H9 (cell line): ENCODE measurements at regions not wholly inside any gene's neighbourhood (a gene's known extent, or its start where the extent isn't known, plus 50 kb on each side); places are given as distances from the start of the nearest gene placed in this dataset.

Experiments used
- DNase-seq: peaks from one replicate; pipeline ENCODE4 v3.0.0-alpha.2; 2017
- H2AFZ ChIP-seq: one replicate; pipeline ENCODE4 v1.6.1; 2013; ENCODE audit warnings: mild to moderate bottlenecking, low read length, control low read depth, moderate library complexity
- H2AK5ac ChIP-seq: 2 replicates; pipeline ENCODE4 v1.6.1; 2013; ENCODE audit warnings: low read length, control low read depth, mixed read lengths; ENCODE audit not compliant: insufficient read length
- H2BK120ac ChIP-seq: one replicate; pipeline ENCODE4 v1.6.1; 2013; ENCODE audit warnings: low read depth, mild to moderate bottlenecking, low read length, control low read depth, inconsistent platforms; ENCODE audit not compliant: poor library complexity, severe bottlenecking
- H2BK12ac ChIP-seq: 2 replicates; pipeline ENCODE4 v1.6.1; 2013; ENCODE audit warnings: low read length, control low read depth, mixed read lengths, low read depth; ENCODE audit not compliant: insufficient read length
- H2BK15ac ChIP-seq: 2 replicates; pipeline ENCODE4 v1.6.1; 2013; ENCODE audit warnings: low read depth, low read length, control low read depth
- H2BK20ac ChIP-seq: one replicate; pipeline ENCODE4 v1.6.1; 2013; ENCODE audit warnings: low read depth, mild to moderate bottlenecking, low read length, control low read depth, inconsistent platforms; ENCODE audit not compliant: poor library complexity, severe bottlenecking
- H2BK5ac ChIP-seq: 2 replicates; pipeline ENCODE4 v1.6.1; 2013; ENCODE audit warnings: low read length, control low read depth, mixed read lengths; ENCODE audit not compliant: insufficient read length
- H3K14ac ChIP-seq: 2 replicates; pipeline ENCODE4 v1.6.1; 2013; ENCODE audit warnings: low read length, control low read depth; ENCODE audit not compliant: insufficient read depth
- H3K18ac ChIP-seq: 2 replicates; pipeline ENCODE4 v1.6.1; 2013; ENCODE audit warnings: low read depth, mild to moderate bottlenecking, mixed read lengths, low read length, control low read depth; ENCODE audit not compliant: insufficient read length
- H3K23ac ChIP-seq: 2 replicates; pipeline ENCODE4 v1.6.1; 2013; ENCODE audit warnings: low read length, control low read depth, mixed read lengths, low read depth; ENCODE audit not compliant: insufficient read length
- H3K23me2 ChIP-seq: 2 replicates; pipeline ENCODE4 v1.6.1; 2013; ENCODE audit warnings: low read depth, mild to moderate bottlenecking, mixed read lengths, low read length, control low read depth; ENCODE audit not compliant: insufficient read length, poor library complexity, severe bottlenecking
- H3K27ac ChIP-seq: 2 replicates; pipeline ENCODE4 v1.5.1; 2013; ENCODE audit warnings: low read length, control low read depth, mixed read lengths, low read depth; ENCODE audit not compliant: insufficient read length
- H3K27me3 ChIP-seq: 2 replicates; pipeline ENCODE4 v1.6.1; 2013; ENCODE audit warnings: low read length, control low read depth, inconsistent platforms; ENCODE audit not compliant: insufficient read depth
- H3K4ac ChIP-seq: 2 replicates; pipeline ENCODE4 v1.6.1; 2013; ENCODE audit warnings: low read depth, mild to moderate bottlenecking, control low read depth, inconsistent platforms, low read length, moderate library complexity
- H3K4me1 ChIP-seq: 2 replicates; pipeline ENCODE4 v1.6.1; 2013; ENCODE audit warnings: low read length, control low read depth, inconsistent platforms; ENCODE audit not compliant: insufficient read depth
- H3K4me2 ChIP-seq: 2 replicates; pipeline ENCODE4 v1.6.1; 2013; ENCODE audit warnings: low read length, control low read depth, mixed read lengths; ENCODE audit not compliant: insufficient read length, insufficient read depth
- H3K56ac ChIP-seq: 2 replicates; pipeline ENCODE4 v1.6.1; 2013; ENCODE audit warnings: low read depth, mild to moderate bottlenecking, mixed read lengths, low read length, control low read depth; ENCODE audit not compliant: insufficient read length
- H3K79me1 ChIP-seq: 2 replicates; pipeline ENCODE4 v1.6.1; 2013; ENCODE audit warnings: low read depth, mild to moderate bottlenecking, moderate library complexity, low read length, control low read depth, inconsistent platforms; ENCODE audit not compliant: insufficient read depth, poor library complexity, severe bottlenecking
- H3K79me2 ChIP-seq: 2 replicates; pipeline ENCODE4 v1.6.1; 2013; ENCODE audit warnings: low read length, control low read depth, inconsistent platforms; ENCODE audit not compliant: insufficient read depth
- H3K9ac ChIP-seq: 2 replicates; pipeline ENCODE4 v1.6.1; 2013; ENCODE audit warnings: low read length, control low read depth, mixed read lengths; ENCODE audit not compliant: insufficient read length; ENCODE audit errors: extremely low read depth
- H3K9me3 ChIP-seq: one replicate; pipeline ENCODE4 v1.6.1; 2013; ENCODE audit warnings: low read depth, low read length, inconsistent platforms; ENCODE audit not compliant: control insufficient read depth
- H3T11ph ChIP-seq: one replicate; pipeline ENCODE4 v1.6.1; 2013; ENCODE audit warnings: mild to moderate bottlenecking, low read length, control low read depth, inconsistent platforms
- H4K20me1 ChIP-seq: one replicate; pipeline ENCODE4 v1.6.1; 2013; ENCODE audit not compliant: control insufficient read depth, insufficient read length, insufficient read depth
- H4K5ac ChIP-seq: 2 replicates; pipeline ENCODE4 v1.6.1; 2013; ENCODE audit warnings: low read depth, mild to moderate bottlenecking, mixed read lengths, low read length, control low read depth; ENCODE audit not compliant: insufficient read length
- H4K8ac ChIP-seq: replicated peaks from 2 replicates; pipeline ENCODE4 v1.6.1; 2013; ENCODE audit warnings: low read length, control low read depth, mixed read lengths, low read depth; ENCODE audit not compliant: insufficient read length
- H4K91ac ChIP-seq: 2 replicates; pipeline ENCODE4 v1.6.1; 2013; ENCODE audit warnings: low read depth, mild to moderate bottlenecking, moderate library complexity, mixed read lengths, low read length, control low read depth; ENCODE audit not compliant: insufficient read length
- H3K27ac Mint-ChIP-seq, 3 experiments: 2 replicates in 2 of 3; 3 replicates in 1 of 3; pipeline ENCODE4 v1.8.0; 2020 to 2021; ENCODE audit warnings: mixed read lengths in 3 of 3, mild to moderate bottlenecking in 1 of 3, moderate library complexity in 1 of 3
- H3K27me3 Mint-ChIP-seq: 2 replicates; pipeline ENCODE4 v1.8.0; 2021; ENCODE audit warnings: low read depth, mild to moderate bottlenecking, moderate library complexity, mixed read lengths
- H3K36me3 Mint-ChIP-seq, 3 experiments: 2 replicates in 2 of 3; 3 replicates in 1 of 3; pipeline ENCODE4 v1.8.0; 2020 to 2021; ENCODE audit warnings: low read depth in 3 of 3, mixed read lengths in 3 of 3; ENCODE audit not compliant: insufficient read depth in 1 of 3
- H3K4me1 Mint-ChIP-seq, 2 experiments: 2 replicates each; pipeline ENCODE4 v1.8.0; 2020; ENCODE audit warnings: mixed read lengths in 2 of 2
- H3K4me3 Mint-ChIP-seq, 2 experiments: 2 replicates in 1 of 2; 3 replicates in 1 of 2; pipeline ENCODE4 v1.8.0; 2020 to 2021; ENCODE audit warnings: mild to moderate bottlenecking in 2 of 2, mixed read lengths in 2 of 2, moderate library complexity in 1 of 2
- H3K9me3 Mint-ChIP-seq, 2 experiments: 2 replicates in 1 of 2; 3 replicates in 1 of 2; pipeline ENCODE4 v1.8.0; 2020; ENCODE audit warnings: mild to moderate bottlenecking in 2 of 2, mixed read lengths in 2 of 2, moderate library complexity in 1 of 2
- CTCF ChIP-seq: fragments of 200-600 bp; sonication (generic); conservative IDR thresholded peaks from 3 replicates; pipeline ENCODE4 v1.8.0; 2021; ENCODE audit warnings: antibody characterized with exemption, mild to moderate bottlenecking
- WGBS: extraction: QIAGEN DNeasy Blood & Tissue Kit; methylation state at CpG from one replicate; pipeline ENCODE4 v1.1.7; 2013; ENCODE audit warnings: missing lambda C conversion rate, low lambda C conversion rate, mixed read lengths; ENCODE audit not compliant: insufficient read length; ENCODE audit errors: extremely low coverage; 5-methylcytosine and 5-hydroxymethylcytosine counted together

- no peaks in the 10 kb centered on the region for H3K27me3 ChIP-seq
- H4K8ac ChIP-seq, result no peak overlapping the region
- no peak overlapping the region for H3K4me2 ChIP-seq
- H3K4me1 ChIP-seq, result no peaks in the 10 kb centered on the region
- peaks cover 4 to 9% of the 10 kb centered on the region in 2 experiments; a peak in 2 of 4 replicates for H3K4me1 Mint-ChIP-seq
- H3T11ph ChIP-seq, result no peak overlapping the region
- H3K9me3 ChIP-seq, result no peaks in the 10 kb centered on the region
- H4K91ac ChIP-seq, result no peak overlapping the region
- no peaks in the 10 kb centered on the region for H4K20me1 ChIP-seq
- no peaks in the 10 kb centered on the region; a peak in 1 of 7 replicates for H3K36me3 Mint-ChIP-seq
- no peak overlapping the region for H3K14ac ChIP-seq
- no CpG with 5 or more reads among the region's 9 CpGs for WGBS
- H3K23ac ChIP-seq, result no peak overlapping the region
- H2AK5ac ChIP-seq, result no peak overlapping the region
- DNase-seq, result peak; percentile 30
- no peak overlapping the region for H2BK15ac ChIP-seq
- TF ChIP-seq CTCF, result no peak
- no peak overlapping the region for H2AFZ ChIP-seq
- no peak overlapping the region for H2BK120ac ChIP-seq
- H3K27ac Mint-ChIP-seq, result no peak overlapping the region
- no peak overlapping the region for H2BK20ac ChIP-seq
- no peak overlapping the region for H3K56ac ChIP-seq
- no peak overlapping the region for H3K4ac ChIP-seq
- no peak overlapping the region for H3K4me3 Mint-ChIP-seq
- no peak overlapping the region for H3K18ac ChIP-seq
- H3K27me3 Mint-ChIP-seq, result no peaks in the 10 kb centered on the region
- H3K9ac ChIP-seq, result no peak overlapping the region
- H2BK12ac ChIP-seq, result no peak overlapping the region
- H2BK5ac ChIP-seq, result no peak overlapping the region
- no peaks in the 10 kb centered on the region for H3K9me3 Mint-ChIP-seq
- no peak overlapping the region for H4K5ac ChIP-seq
- no peaks in the 10 kb centered on the region for H3K23me2 ChIP-seq
- H3K79me2 ChIP-seq, result no peaks in the 10 kb centered on the region
- H3K79me1 ChIP-seq, result no peaks in the 10 kb centered on the region
- H3K27ac ChIP-seq, result no peak overlapping the region
These were observed 1490.8 kb downstream of the BRINP3 start for GRCh38 chr1:188986745-188987417.
